ENCODE measurements at regions not wholly inside any gene's neighbourhood (a gene's known extent, or its start where the extent isn't known, plus 50 kb on each side); places are given as distances from the start of the nearest gene placed in this dataset.
"Not testable (repeated sequence)": the region's sequence is repeated elsewhere in the genome, so short reads cannot be mapped to it uniquely, and the experiment has no call there.

GRCh38 chr2:131672471-131673399, 145.0 kb downstream of the CCDC74A start:
- peak; percentile 88 for TF ChIP-seq CTCF (IDR thresholded peaks at IDR 0.05)
- not testable (repeated sequence) for TF ChIP-seq REST (IDR thresholded peaks at IDR 0.05; ENCODE audit: insufficient read depth in 1 of 2, low read depth in 2 of 2, low read length in 1 of 2); SIN3A (IDR thresholded peaks at IDR 0.05; ENCODE audit: borderline replicate concordance, insufficient read depth, low read depth, low read length); POLR2AphosphoS5 (IDR thresholded peaks at IDR 0.05; ENCODE audit: low read depth, low read length)

Data from Panc1 (cell line).